Right atrium auricular region (tissue), 2 donors: ENCODE measurements at regions not wholly inside any gene's neighbourhood (a gene's known extent, or its start where the extent isn't known, plus 50 kb on each side); places are given as distances from the start of the nearest gene placed in this dataset.

ENCODE experiments used
- DNase-seq: peaks from one replicate; pipeline ENCODE4 v3.0.0-alpha.2; 2019; ENCODE audit warnings: low spot score
- H3K27ac ChIP-seq, 2 donors: fragments of 200-600 bp; sonication (generic); 1 replicate in 1 of 2; 2 replicates in 1 of 2; pipeline ENCODE4 v1.5.1; 2016 to 2019
- H3K27me3 ChIP-seq, 2 donors: fragments of 200-600 bp; sonication (generic); one replicate each; pipeline versions ENCODE4 v1.5.1 to v1.6.0; 2017 to 2019
- H3K36me3 ChIP-seq: fragments of 200-600 bp; sonication (generic); one replicate; pipeline ENCODE4 v1.5.1; 2016
- H3K4me1 ChIP-seq, 2 donors: fragments of 200-600 bp; sonication (generic); one replicate each; pipeline versions ENCODE4 v1.5.1 to v1.6.0; 2017 to 2019
- H3K4me3 ChIP-seq, 2 donors: fragments of 200-600 bp; sonication (generic); 1 replicate in 1 of 2; 2 replicates in 1 of 2; pipeline ENCODE4 v1.5.1; 2017 to 2019; ENCODE audit warnings: mild to moderate bottlenecking in 1 of 2, moderate library complexity in 1 of 2
- H3K9me3 ChIP-seq, 2 donors: fragments of 200-600 bp; sonication (generic); one replicate each; pipeline ENCODE4 v1.5.1; 2019
- TF ChIP-seq, protein P1 (sequence below), 2 donors: fragments of 200-600 bp; sonication (generic); IDR thresholded peaks; one replicate each; pipeline ENCODE4 v1.5.1; 2019; ENCODE audit warnings: antibody characterized with exemption in 2 of 2

DNA sequence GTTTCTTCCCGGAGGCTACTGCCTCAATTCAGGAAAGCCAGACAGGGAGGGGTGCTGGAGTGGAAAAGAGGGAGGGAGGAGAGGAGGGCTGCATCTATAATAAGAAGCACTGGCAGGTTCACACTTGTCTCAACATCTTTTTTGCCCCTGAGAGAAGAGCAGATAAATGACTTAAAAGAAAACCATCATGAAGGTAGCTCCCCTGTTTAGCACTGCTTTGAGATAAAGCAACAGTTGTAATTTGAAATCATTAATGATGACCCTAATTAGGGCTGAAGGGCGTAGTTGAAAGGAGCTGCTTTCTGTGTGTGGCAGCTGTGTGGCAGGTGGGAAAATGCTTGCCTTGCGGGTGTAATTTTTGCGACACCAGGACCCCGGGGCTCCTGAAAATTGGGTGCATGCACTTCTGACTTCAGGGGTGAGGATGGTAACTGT is 222.8 kb upstream of the IL12A start:
- H3K27me3 ChIP-seq, result no peaks in the 10 kb centered on the region
- peak overlapping the region; percentile 79 to 80 for H3K4me3 ChIP-seq
- H3K4me1 ChIP-seq, result peaks cover 0 to 55% of the 10 kb centered on the region in 2 donors
- TF ChIP-seq, protein P1, sequence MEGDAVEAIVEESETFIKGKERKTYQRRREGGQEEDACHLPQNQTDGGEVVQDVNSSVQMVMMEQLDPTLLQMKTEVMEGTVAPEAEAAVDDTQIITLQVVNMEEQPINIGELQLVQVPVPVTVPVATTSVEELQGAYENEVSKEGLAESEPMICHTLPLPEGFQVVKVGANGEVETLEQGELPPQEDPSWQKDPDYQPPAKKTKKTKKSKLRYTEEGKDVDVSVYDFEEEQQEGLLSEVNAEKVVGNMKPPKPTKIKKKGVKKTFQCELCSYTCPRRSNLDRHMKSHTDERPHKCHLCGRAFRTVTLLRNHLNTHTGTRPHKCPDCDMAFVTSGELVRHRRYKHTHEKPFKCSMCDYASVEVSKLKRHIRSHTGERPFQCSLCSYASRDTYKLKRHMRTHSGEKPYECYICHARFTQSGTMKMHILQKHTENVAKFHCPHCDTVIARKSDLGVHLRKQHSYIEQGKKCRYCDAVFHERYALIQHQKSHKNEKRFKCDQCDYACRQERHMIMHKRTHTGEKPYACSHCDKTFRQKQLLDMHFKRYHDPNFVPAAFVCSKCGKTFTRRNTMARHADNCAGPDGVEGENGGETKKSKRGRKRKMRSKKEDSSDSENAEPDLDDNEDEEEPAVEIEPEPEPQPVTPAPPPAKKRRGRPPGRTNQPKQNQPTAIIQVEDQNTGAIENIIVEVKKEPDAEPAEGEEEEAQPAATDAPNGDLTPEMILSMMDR (IDR thresholded peaks at IDR 0.05), result no peak
- H3K27ac ChIP-seq, result peak overlapping the region; percentile 97 to 98
- DNase-seq, result no peak
- H3K9me3 ChIP-seq, result no peaks in the 10 kb centered on the region
- no peaks in the 10 kb centered on the region for H3K36me3 ChIP-seq

DNA sequence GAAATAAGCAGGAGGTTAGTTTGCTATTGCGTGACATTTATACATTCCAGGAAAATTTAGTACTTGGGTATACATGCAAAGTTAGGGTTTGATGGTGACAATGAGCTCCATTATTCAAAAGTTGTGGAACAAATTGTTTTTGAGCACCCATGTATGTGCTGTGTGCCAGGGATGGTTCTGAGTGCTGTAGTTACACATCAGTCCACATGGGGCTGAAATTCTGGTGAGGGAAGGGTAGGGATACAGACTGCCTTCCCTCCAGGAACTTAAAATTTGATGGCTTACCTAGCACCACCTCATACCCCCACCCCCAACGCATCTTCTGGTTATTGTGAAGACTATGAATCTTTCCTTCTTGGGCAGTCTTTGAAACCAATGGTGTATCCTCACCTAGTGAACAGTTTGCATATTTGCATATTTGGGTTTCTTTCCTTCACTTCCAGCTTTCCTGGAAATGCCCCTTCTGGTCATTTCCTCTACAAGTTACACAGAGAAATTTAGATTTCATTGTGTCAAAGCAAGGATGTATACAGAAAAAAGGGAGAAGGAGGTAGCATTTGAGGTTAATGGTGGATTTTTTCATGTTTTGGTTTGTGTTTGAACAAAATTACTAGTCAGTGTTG is 222.0 kb upstream of the IL12A start:
- H3K36me3 ChIP-seq, result no peaks in the 10 kb centered on the region
- H3K4me1 ChIP-seq, result peaks cover 0 to 47% of the 10 kb centered on the region in 2 donors
- TF ChIP-seq, protein P1 (IDR thresholded peaks at IDR 0.05), result peak; percentile 35 to 59
- peak overlapping the region; percentile 79 to 80 for H3K4me3 ChIP-seq
- DNase-seq, result no peak
- no peaks in the 10 kb centered on the region for H3K27me3 ChIP-seq
- H3K27ac ChIP-seq, result peak overlapping the region; percentile 97 to 98
- no peaks in the 10 kb centered on the region for H3K9me3 ChIP-seq

DNA sequence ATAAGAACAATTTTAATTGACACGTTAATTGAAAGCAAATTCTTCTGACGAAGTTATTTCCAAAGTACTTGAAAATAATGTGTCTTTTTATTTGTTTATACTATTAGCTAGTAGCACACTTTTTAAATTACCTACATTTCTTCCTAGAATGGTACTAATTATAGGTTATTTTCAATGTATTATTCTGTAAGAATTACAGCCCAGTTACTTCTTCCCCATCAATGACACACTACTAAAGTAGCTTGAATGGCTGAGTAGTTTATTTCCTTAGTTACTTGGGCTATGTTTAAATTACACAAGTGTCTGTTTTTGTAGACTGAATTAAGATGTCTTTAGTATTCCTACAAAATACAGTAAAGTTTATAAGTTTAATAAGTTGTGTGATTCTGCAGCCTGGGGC is 217.6 kb upstream of the IL12A start:
- no peaks in the 10 kb centered on the region for H3K36me3 ChIP-seq
- TF ChIP-seq, protein P1 (IDR thresholded peaks at IDR 0.05), result no peak
- no peaks in the 10 kb centered on the region for H3K27me3 ChIP-seq
- no peaks in the 10 kb centered on the region for H3K9me3 ChIP-seq
- no peak overlapping the region for H3K27ac ChIP-seq
- H3K4me3 ChIP-seq, result no peak overlapping the region
- H3K4me1 ChIP-seq, result peaks cover 0 to 41% of the 10 kb centered on the region in 2 donors
- no peak for DNase-seq

DNA sequence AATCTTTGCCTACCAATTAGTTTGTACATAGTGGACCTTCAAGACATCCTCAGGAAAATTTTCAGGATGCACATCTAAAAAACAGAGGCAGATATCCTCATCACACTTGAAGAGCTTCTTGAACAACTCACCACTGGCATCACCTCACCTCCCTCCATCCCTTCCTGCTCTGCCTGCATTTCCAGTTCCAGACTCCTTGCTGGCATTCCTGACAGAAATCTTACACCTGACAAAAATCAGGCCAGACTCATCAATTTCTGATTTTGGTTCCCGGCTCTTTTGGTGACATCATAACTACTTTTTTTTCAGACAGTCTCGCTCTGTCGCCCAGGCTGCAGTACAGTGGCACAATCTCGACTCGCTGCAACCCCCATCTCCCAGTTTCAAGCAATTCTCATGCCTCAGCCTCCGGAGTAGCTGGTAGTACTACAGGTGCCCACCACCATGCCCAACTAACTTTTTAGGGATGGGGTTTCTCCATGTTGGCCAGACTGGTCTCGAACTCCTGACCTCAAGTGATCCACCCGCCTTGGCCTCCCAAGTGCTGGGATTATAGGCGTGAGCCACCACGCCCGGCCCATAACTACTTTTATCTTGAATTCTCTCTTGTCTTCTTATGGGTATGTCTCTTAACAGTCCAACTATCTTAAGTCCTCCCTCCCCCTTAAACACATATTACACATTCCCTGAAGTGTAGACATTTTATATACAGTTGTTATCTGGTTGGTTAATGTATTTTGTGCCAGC is 216.6 kb upstream of the IL12A start:
- Histone ChIP-seq H3K9me3 (no peaks in the 10 kb centered on the region), H3K4me3 (no peak overlapping the region), H3K36me3 (no peaks in the 10 kb centered on the region), H3K27ac (no peak overlapping the region), H3K4me1 (peaks cover 0 to 41% of the 10 kb centered on the region in 2 donors), H3K27me3 (no peaks in the 10 kb centered on the region)
- TF ChIP-seq, protein P1 (IDR thresholded peaks at IDR 0.05), result no peak
- no peak for DNase-seq

DNA sequence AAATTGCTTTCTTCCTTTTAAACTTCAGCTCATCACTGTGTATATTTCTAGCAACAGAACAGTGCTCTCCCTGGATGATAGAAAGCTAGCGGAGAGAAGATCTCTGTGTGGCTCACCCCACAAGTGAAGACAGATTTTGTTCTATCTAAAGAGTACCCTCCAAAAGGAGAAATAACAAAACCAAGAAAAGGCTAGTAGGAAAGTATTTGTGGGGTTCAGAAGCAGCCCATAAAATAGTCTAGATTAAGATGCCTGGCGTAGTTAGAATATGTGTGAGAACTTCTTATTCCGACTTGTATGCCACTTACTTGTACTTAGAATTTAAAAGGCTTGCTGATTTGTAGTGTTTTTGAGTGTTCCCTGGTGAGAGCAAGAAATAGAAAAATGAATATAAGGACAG is 214.9 kb upstream of the IL12A start:
- Histone ChIP-seq H3K9me3 (no peaks in the 10 kb centered on the region), H3K4me1 (peaks cover 0 to 26% of the 10 kb centered on the region in 2 donors), H3K27ac (peak overlapping the region; percentile 3 to 82), H3K4me3 (no peak overlapping the region), H3K36me3 (no peaks in the 10 kb centered on the region), H3K27me3 (no peaks in the 10 kb centered on the region)
- no peak for DNase-seq
- TF ChIP-seq, protein P1 (IDR thresholded peaks at IDR 0.05), result no peak
